ENCODE measurements at regions not wholly inside any gene's neighbourhood (a gene's known extent, or its start where the extent isn't known, plus 50 kb on each side); places are given as distances from the start of the nearest gene placed in this dataset.

GRCh38 chr1:61523893-61524605 is 200.9 kb downstream of the TM2D1 start:
- no peak for DNase-seq (ENCODE audit: low read depth)

GRCh38 chr1:61523229-61523628 is 201.7 kb downstream of the TM2D1 start:
- DNase-seq (ENCODE audit: low read depth): no peak

DNA sequence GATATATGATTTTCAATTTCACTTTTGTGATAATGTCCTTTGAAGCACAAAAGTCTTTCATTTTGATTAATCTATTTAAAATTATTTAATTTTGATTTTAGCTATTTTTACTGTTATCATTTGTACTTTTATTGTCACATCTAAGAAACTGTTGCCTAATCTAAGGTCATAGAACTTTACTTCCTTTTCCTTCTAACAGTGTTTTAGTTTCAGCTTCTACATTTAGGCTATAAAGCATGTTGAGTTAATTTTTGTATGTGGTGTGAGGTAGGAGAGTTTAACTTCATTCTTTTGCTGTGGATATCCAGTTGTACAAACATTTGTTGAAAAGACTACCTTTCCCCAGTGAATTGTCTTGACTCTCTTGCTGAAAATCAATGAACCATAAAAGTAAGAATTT is 204.5 kb downstream of the TM2D1 start:
- no peak for DNase-seq (ENCODE audit: low read depth)

- DNase-seq (ENCODE audit: low read depth): no peak
These were observed 205.3 kb downstream of the TM2D1 start for GRCh38 chr1:61519631-61520030.

GRCh38 chr1:61518670-61519400 is 206.1 kb downstream of the TM2D1 start:
- no peak for DNase-seq (ENCODE audit: low read depth)

DNA sequence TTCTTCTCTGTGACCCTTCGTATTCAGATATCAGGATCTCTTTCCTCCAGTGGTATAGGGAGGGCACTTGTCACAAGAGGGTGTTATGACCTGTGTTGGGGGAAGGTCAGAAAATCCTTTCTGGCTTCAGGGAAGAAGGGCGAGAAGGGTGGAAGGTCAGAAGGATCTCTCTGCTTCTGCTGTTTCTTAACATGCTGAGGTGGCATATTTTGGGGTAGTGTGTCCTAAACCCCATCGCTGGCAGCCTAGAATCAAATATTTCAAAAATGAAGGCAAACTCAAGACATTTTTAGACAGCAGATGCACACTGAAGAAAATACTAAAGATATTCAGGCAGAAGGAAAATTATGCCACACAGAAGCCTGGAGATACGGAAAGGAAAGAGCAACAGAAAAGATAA is 207.6 kb downstream of the TM2D1 start:
- DNase-seq (ENCODE audit: low read depth): no peak

DNA sequence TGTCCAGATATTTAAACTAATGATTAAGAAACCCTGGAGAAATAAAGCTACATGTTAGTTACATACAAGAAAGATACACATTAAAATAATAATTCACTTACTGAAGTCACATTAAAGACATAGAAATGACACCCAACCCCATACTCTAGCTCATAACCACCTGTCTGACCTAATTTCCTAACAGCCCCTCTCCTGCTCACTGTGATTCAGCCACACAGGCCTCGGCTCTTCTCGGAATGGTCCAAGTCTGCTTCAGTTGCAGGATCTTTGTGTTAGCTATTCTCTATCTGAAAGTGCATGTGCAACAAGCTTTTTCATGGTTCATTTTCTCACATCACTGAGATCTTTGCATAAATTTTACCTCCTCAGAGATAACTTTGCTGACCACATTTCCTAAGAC is 209.8 kb downstream of the TM2D1 start:
- DNase-seq (ENCODE audit: low read depth): no peak

All from iris pigment epithelial cell (primary cell).